Gastroesophageal sphincter (tissue), 3 donors: ENCODE measurements at regions not wholly inside any gene's neighbourhood (a gene's known extent, or its start where the extent isn't known, plus 50 kb on each side); places are given as distances from the start of the nearest gene placed in this dataset.

Experiments used
- EP300 ChIP-seq: sonication (generic); formaldehyde crosslinking; IDR thresholded peaks from one replicate; pipeline ENCODE4 v1.6.1; 2017; ENCODE audit warnings: antibody characterized with exemption, mild to moderate bottlenecking
- POLR2A ChIP-seq, 2 donors: fragments of 450-650 bp; IDR thresholded peaks; one replicate each; pipeline ENCODE4 v1.6.1; 2017; ENCODE audit warnings: antibody characterized with exemption in 2 of 2, mild to moderate bottlenecking in 2 of 2, moderate library complexity in 1 of 2
- POLR2AphosphoS5 ChIP-seq: sonication (generic); formaldehyde crosslinking; IDR thresholded peaks from one replicate; pipeline ENCODE4 v1.6.1; 2017; ENCODE audit warnings: antibody characterized with exemption
- TF ChIP-seq, protein P1 (sequence below), 4 experiments: fragments of 200-600 bp in 2 of 4; fragments of 450-650 bp in 2 of 4; sonication (generic) in 1 of 4; IDR thresholded peaks; one replicate each; pipeline ENCODE4 v1.5.1; 2017 to 2019; ENCODE audit warnings: antibody characterized with exemption in 4 of 4, mild to moderate bottlenecking in 2 of 4, moderate library complexity in 2 of 4

DNA sequence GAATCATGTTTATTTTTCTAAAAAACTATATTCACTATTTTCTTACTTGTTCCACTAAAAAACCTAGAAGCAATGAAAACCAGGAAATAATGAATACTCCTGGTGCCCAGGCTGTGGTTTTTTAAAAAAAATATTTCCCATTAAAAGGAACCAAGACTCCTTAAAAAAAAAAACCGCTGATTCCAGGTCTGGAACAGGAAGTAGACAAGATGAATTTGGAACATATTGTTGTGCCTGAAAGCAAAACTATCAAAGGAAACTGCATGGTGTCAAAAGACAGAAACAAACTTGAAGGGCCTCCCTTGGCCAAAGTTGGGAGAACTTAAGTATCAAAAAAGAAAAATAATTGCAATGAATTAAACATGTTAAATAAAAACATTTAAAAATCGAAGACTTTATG lies 245.3 kb upstream of the P2RY1 start:
- TF ChIP-seq POLR2A (IDR thresholded peaks at IDR 0.05) (no peak), POLR2AphosphoS5 (no peak), EP300 (no peak)
- TF ChIP-seq, protein P1, sequence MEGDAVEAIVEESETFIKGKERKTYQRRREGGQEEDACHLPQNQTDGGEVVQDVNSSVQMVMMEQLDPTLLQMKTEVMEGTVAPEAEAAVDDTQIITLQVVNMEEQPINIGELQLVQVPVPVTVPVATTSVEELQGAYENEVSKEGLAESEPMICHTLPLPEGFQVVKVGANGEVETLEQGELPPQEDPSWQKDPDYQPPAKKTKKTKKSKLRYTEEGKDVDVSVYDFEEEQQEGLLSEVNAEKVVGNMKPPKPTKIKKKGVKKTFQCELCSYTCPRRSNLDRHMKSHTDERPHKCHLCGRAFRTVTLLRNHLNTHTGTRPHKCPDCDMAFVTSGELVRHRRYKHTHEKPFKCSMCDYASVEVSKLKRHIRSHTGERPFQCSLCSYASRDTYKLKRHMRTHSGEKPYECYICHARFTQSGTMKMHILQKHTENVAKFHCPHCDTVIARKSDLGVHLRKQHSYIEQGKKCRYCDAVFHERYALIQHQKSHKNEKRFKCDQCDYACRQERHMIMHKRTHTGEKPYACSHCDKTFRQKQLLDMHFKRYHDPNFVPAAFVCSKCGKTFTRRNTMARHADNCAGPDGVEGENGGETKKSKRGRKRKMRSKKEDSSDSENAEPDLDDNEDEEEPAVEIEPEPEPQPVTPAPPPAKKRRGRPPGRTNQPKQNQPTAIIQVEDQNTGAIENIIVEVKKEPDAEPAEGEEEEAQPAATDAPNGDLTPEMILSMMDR (IDR thresholded peaks at IDR 0.05): no peak
